Spleen (tissue), 11 donors: ENCODE measurements at regions not wholly inside any gene's neighbourhood (a gene's known extent, or its start where the extent isn't known, plus 50 kb on each side); places are given as distances from the start of the nearest gene placed in this dataset.

Experiments used
- DNase-seq: peaks from one replicate; pipeline ENCODE4 v3.0.0-alpha.2; 2020
- H3K27ac ChIP-seq, 8 donors: fragments of 200-600 bp; sonication (generic) in 7 of 8; 1 replicate in 4 of 8; 2 replicates in 4 of 8; pipeline versions ENCODE4 v1.5.0 to v1.8.0; 2016 to 2021; ENCODE audit warnings: inconsistent platforms in 4 of 8, mild to moderate bottlenecking in 4 of 8, moderate library complexity in 1 of 8
- H3K27me3 ChIP-seq, 7 donors: fragments of 200-600 bp; sonication (generic) in 6 of 7; replicated peaks in 1 of 7; 1 replicate in 4 of 7; 2 replicates in 3 of 7; pipeline versions ENCODE4 v1.5.0 to v1.8.0; 2016 to 2021; ENCODE audit warnings: inconsistent platforms in 3 of 7, mild to moderate bottlenecking in 1 of 7
- H3K36me3 ChIP-seq, 6 donors: fragments of 200-600 bp; sonication (generic) in 5 of 6; 1 replicate in 4 of 6; 2 replicates in 2 of 6; pipeline versions ENCODE4 v1.5.0 to v1.8.0; 2016 to 2021; ENCODE audit warnings: inconsistent platforms in 2 of 6
- H3K4me1 ChIP-seq, 6 donors: fragments of 200-600 bp; sonication (generic) in 5 of 6; 1 replicate in 3 of 6; 2 replicates in 3 of 6; pipeline versions ENCODE4 v1.5.0 to v1.8.0; 2016 to 2021; ENCODE audit warnings: inconsistent platforms in 3 of 6
- H3K4me3 ChIP-seq, 8 donors: fragments of 200-600 bp; sonication (generic) in 7 of 8; 1 replicate in 4 of 8; 2 replicates in 4 of 8; pipeline versions ENCODE4 v1.5.0 to v1.8.0; 2016 to 2021; ENCODE audit warnings: inconsistent platforms in 4 of 8, mild to moderate bottlenecking in 4 of 8, moderate library complexity in 2 of 8
- H3K9me3 ChIP-seq, 8 donors: fragments of 200-600 bp; sonication (generic) in 7 of 8; 1 replicate in 4 of 8; 2 replicates in 4 of 8; pipeline versions ENCODE4 v1.5.0 to v1.8.0; 2016 to 2021; ENCODE audit warnings: inconsistent platforms in 4 of 8
- POLR2A ChIP-seq, 3 donors: fragments of 450-650 bp; IDR thresholded peaks; one replicate each; pipeline ENCODE4 v1.5.1; 2017; ENCODE audit warnings: antibody characterized with exemption in 3 of 3, mild to moderate bottlenecking in 1 of 3
- POLR2AphosphoS5 ChIP-seq, 3 donors: sonication (generic); formaldehyde crosslinking; IDR thresholded peaks; one replicate each; pipeline ENCODE4 v1.5.1; 2017; ENCODE audit warnings: antibody characterized with exemption in 3 of 3
- WGBS, 5 donors: extraction: QIAGEN DNeasy Blood & Tissue Kit in 3 of 5; methylation state at CpG; one replicate each; pipeline versions ENCODE4 v1.1.5 to v1.1.7; 2013 to 2018; 5-methylcytosine and 5-hydroxymethylcytosine counted together
- intact Hi-C: fragments of 100-400 bp; cut with DNase I; formaldehyde crosslinking; loops from one replicate; pipeline ENCODE4 v1.15.0; 2023; ENCODE audit warnings: low total_unique reads
- small RNA-seq, 4 donors: library from RNA; depleted of rRNA; stranded (forward); fragments of <200 nt; gene quantifications; one replicate each; pipeline ENCODE3, GENCODE V24; 2016
- TF ChIP-seq, protein P1 (sequence below), 11 experiments: fragments of 200-600 bp in 7 of 11; fragments of 450-650 bp in 4 of 11; sonication (generic) in 4 of 11; IDR thresholded peaks in 8 of 11; conservative IDR thresholded peaks in 3 of 11; 1 replicate in 7 of 11; 2 replicates in 4 of 11; pipeline versions ENCODE4 v1.4.0 to v1.8.0; 2016 to 2021; ENCODE audit warnings: antibody characterized with exemption in 11 of 11, inconsistent platforms in 4 of 11, mild to moderate bottlenecking in 1 of 11
- donor health status: healthy with polysubstance abuse.
- donor health status: DM: no; HTN: no; CAD: no; lungs with moderate emphysema.
- donor health status: DM: no; HTN: no; CAD: no.
- donor health status: Bipolar disorder and iron deficiency.
- donor health status: healthy.
- donor health status: DM: no; HTN: no; CAD: no.
- donor health status: DM: yes; HTN: yes; CAD: no.

GRCh38 chr7:121447911-121448300 lies 51.8 kb upstream of the FAM3C start:
- no peaks in the 10 kb centered on the region for H3K36me3 ChIP-seq
- no peak for DNase-seq
- 46 to 59% (median 53%) methylated on average over 4 of the region's 4 CpGs for WGBS, 5 donors
- H3K4me3 ChIP-seq, result no peak overlapping the region
- H3K27ac ChIP-seq, result peak overlapping the region in 5 of 8 donors; percentile 1 to 49 (median 13)
- H3K9me3 ChIP-seq, result no peaks in the 10 kb centered on the region
- no peaks in the 10 kb centered on the region for H3K27me3 ChIP-seq
- no peak for TF ChIP-seq POLR2A (IDR thresholded peaks at IDR 0.05)
- TF ChIP-seq, protein P1, sequence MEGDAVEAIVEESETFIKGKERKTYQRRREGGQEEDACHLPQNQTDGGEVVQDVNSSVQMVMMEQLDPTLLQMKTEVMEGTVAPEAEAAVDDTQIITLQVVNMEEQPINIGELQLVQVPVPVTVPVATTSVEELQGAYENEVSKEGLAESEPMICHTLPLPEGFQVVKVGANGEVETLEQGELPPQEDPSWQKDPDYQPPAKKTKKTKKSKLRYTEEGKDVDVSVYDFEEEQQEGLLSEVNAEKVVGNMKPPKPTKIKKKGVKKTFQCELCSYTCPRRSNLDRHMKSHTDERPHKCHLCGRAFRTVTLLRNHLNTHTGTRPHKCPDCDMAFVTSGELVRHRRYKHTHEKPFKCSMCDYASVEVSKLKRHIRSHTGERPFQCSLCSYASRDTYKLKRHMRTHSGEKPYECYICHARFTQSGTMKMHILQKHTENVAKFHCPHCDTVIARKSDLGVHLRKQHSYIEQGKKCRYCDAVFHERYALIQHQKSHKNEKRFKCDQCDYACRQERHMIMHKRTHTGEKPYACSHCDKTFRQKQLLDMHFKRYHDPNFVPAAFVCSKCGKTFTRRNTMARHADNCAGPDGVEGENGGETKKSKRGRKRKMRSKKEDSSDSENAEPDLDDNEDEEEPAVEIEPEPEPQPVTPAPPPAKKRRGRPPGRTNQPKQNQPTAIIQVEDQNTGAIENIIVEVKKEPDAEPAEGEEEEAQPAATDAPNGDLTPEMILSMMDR (IDR thresholded peaks at IDR 0.05 in 8 of 11, conservative IDR thresholded peaks at IDR 0.05 in 3 of 11), result no peak
- TF ChIP-seq POLR2AphosphoS5 (IDR thresholded peaks at IDR 0.05), result no peak
- peaks cover 0 to 6% (median 4%) of the 10 kb centered on the region in 6 donors for H3K4me1 ChIP-seq
- intact Hi-C loops, result no loop called here

GRCh38 chr7:121447243-121447910 lies 51.3 kb upstream of the FAM3C start:
- TF ChIP-seq POLR2AphosphoS5 (IDR thresholded peaks at IDR 0.05) (no peak), POLR2A (IDR thresholded peaks at IDR 0.05) (no peak)
- TF ChIP-seq, protein P1 (IDR thresholded peaks at IDR 0.05 in 8 of 11, conservative IDR thresholded peaks at IDR 0.05 in 3 of 11), result no peak
- H3K27ac ChIP-seq, result peak overlapping the region in 6 of 8 donors; percentile 1 to 49 (median 21)
- intact Hi-C loops, result no loop called here
- H3K4me1 ChIP-seq, result peaks cover 0 to 6% (median 4%) of the 10 kb centered on the region in 6 donors
- H3K4me3 ChIP-seq, result no peak overlapping the region
- no peaks in the 10 kb centered on the region for H3K27me3 ChIP-seq
- 60 to 78% (median 72%) methylated on average over 2 of the region's 2 CpGs for WGBS, 5 donors
- DNase-seq, result no peak
- no peaks in the 10 kb centered on the region for H3K36me3 ChIP-seq
- H3K9me3 ChIP-seq, result no peaks in the 10 kb centered on the region

GRCh38 chr7:121446526-121446925 lies 50.4 kb upstream of the FAM3C start:
- intact Hi-C loops, result no loop called here
- Histone ChIP-seq H3K9me3 (no peaks in the 10 kb centered on the region), H3K4me3 (no peak overlapping the region), H3K36me3 (no peaks in the 10 kb centered on the region), H3K27ac (peak overlapping the region in 2 of 8 donors; percentile 3 to 49), H3K27me3 (no peaks in the 10 kb centered on the region), H3K4me1 (peaks cover 0 to 8% (median 4%) of the 10 kb centered on the region in 6 donors)
- 91 to 97% (median 96%) methylated on average over 5 of the region's 5 CpGs for WGBS, 5 donors
- DNase-seq, result no peak
- TF ChIP-seq, protein P1 (IDR thresholded peaks at IDR 0.05 in 8 of 11, conservative IDR thresholded peaks at IDR 0.05 in 3 of 11), result no peak
- TF ChIP-seq POLR2AphosphoS5 (IDR thresholded peaks at IDR 0.05), result no peak
- no peak for TF ChIP-seq POLR2A (IDR thresholded peaks at IDR 0.05)

Small RNA genes lying in the stretch of these regions (small RNA-seq; reads per million reads assigned to genes)
- 0 reads per million in 4 donors for gene RN7SKP277
